ENCODE measurements at regions not wholly inside any gene's neighbourhood (a gene's known extent, or its start where the extent isn't known, plus 50 kb on each side); places are given as distances from the start of the nearest gene placed in this dataset.

- TF ChIP-seq, protein P1, sequence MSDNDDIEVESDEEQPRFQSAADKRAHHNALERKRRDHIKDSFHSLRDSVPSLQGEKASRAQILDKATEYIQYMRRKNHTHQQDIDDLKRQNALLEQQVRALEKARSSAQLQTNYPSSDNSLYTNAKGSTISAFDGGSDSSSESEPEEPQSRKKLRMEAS (IDR thresholded peaks at IDR 0.05) = no peak
- TF ChIP-seq CHD4 (IDR thresholded peaks at IDR 0.05; ENCODE audit: borderline replicate concordance) (no peak), CEBPB (IDR thresholded peaks at IDR 0.05) (no peak), MAFK (IDR thresholded peaks at IDR 0.05; ENCODE audit: partially characterized antibody) (no peak), NR3C1 (IDR thresholded peaks at IDR 0.05) (no peak), POLR2A (IDR thresholded peaks at IDR 0.05; ENCODE audit: low read length) (no peak), RCOR1 (IDR thresholded peaks at IDR 0.05; ENCODE audit: low read depth, low read length) (no peak)
- TF ChIP-seq, protein P2, sequence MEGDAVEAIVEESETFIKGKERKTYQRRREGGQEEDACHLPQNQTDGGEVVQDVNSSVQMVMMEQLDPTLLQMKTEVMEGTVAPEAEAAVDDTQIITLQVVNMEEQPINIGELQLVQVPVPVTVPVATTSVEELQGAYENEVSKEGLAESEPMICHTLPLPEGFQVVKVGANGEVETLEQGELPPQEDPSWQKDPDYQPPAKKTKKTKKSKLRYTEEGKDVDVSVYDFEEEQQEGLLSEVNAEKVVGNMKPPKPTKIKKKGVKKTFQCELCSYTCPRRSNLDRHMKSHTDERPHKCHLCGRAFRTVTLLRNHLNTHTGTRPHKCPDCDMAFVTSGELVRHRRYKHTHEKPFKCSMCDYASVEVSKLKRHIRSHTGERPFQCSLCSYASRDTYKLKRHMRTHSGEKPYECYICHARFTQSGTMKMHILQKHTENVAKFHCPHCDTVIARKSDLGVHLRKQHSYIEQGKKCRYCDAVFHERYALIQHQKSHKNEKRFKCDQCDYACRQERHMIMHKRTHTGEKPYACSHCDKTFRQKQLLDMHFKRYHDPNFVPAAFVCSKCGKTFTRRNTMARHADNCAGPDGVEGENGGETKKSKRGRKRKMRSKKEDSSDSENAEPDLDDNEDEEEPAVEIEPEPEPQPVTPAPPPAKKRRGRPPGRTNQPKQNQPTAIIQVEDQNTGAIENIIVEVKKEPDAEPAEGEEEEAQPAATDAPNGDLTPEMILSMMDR (IDR thresholded peaks at IDR 0.05) = no peak
Measured at GRCh38 chr9:20065796-20066700, 277.2 kb upstream of the SLC24A2 start.
